NB4 (cell line): ENCODE measurements at regions not wholly inside any gene's neighbourhood (a gene's known extent, or its start where the extent isn't known, plus 50 kb on each side); places are given as distances from the start of the nearest gene placed in this dataset.

Experiments used
- CTCF ChIP-seq: IDR thresholded peaks from one replicate; pipeline ENCODE4 v1.5.1; 2012; ENCODE audit warnings: low read depth, low read length
- POLR2A ChIP-seq: IDR thresholded peaks from 2 replicates; pipeline ENCODE4 v1.6.1; 2011; ENCODE audit warnings: mild to moderate bottlenecking; ENCODE audit not compliant: insufficient read length; ENCODE audit errors: extremely low read depth

- TF ChIP-seq POLR2A (no peak), CTCF (no peak)
Observed at GRCh38 chr10:37733822-37734221, 123.6 kb downstream of the ZNF248 start.
